WTC11 (cell line): ENCODE measurements at regions not wholly inside any gene's neighbourhood (a gene's known extent, or its start where the extent isn't known, plus 50 kb on each side); places are given as distances from the start of the nearest gene placed in this dataset.
A peak's percentile ranks its signal among the peaks of the same experiment; 100 is the strongest.

Source experiments
- ATAC-seq: fragments of 200-7000 bp; cut with Tn5 transposase; 2 replicates; pipeline ENCODE4 v1.10.0; 2021; ENCODE audit warnings: mild to moderate bottlenecking, moderate library complexity
- CTCF ChIA-PET: fragments of 300-600 bp; sonication (Branson Sonifier 250); formaldehyde crosslinking; loops from one replicate; lab custom pipeline; 2021; ENCODE audit warnings: antibody characterized with exemption; lab: Charles Lee
- POLR2A ChIA-PET: fragments of 350-600 bp; sonication (Branson Sonifier 250); formaldehyde crosslinking; loops from one replicate; lab custom pipeline; 2021; ENCODE audit warnings: antibody characterized with exemption; lab: Charles Lee
- DNase-seq: peaks from one replicate; pipeline ENCODE4 v3.0.0; 2021; ENCODE audit warnings: low spot score
- H3K27ac Mint-ChIP-seq: 2 replicates; pipeline ENCODE4 v1.8.0; 2021; ENCODE audit warnings: mixed read lengths
- H3K27me3 Mint-ChIP-seq: 2 replicates; pipeline ENCODE4 v1.8.0; 2021; ENCODE audit warnings: low read depth, mild to moderate bottlenecking, moderate library complexity, mixed read lengths
- H3K36me3 Mint-ChIP-seq: 2 replicates; pipeline ENCODE4 v1.8.0; 2021; ENCODE audit warnings: mixed read lengths
- H3K4me1 Mint-ChIP-seq: 2 replicates; pipeline ENCODE4 v1.8.0; 2022; ENCODE audit warnings: mixed read lengths
- H3K4me3 Mint-ChIP-seq: 2 replicates; pipeline ENCODE4 v1.8.0; 2021; ENCODE audit warnings: mild to moderate bottlenecking, moderate library complexity, mixed read lengths
- H3K9me3 Mint-ChIP-seq: 2 replicates; pipeline ENCODE4 v1.8.0; 2021; ENCODE audit warnings: mixed read lengths
- ATF1 ChIP-seq: sonication (generic); formaldehyde crosslinking; IDR thresholded peaks from 2 replicates; pipeline ENCODE4 v1.8.1; 2023; ENCODE audit warnings: mild to moderate bottlenecking, moderate library complexity, missing genetic modification reagents
- CBFB ChIP-seq: sonication (generic); formaldehyde crosslinking; IDR thresholded peaks from 2 replicates; pipeline ENCODE4 v1.8.1; 2022; ENCODE audit warnings: mild to moderate bottlenecking, low read depth, missing genetic modification reagents
- FOXP1 ChIP-seq: sonication (generic); formaldehyde crosslinking; IDR thresholded peaks from 2 replicates; pipeline ENCODE4 v1.8.0; 2022; ENCODE audit warnings: missing genetic modification reagents, mild to moderate bottlenecking, moderate library complexity, borderline replicate concordance
- HMGA2 ChIP-seq: fragments of 250-450 bp; sonication (Bioruptor Pico); IDR thresholded peaks from 2 replicates; pipeline ENCODE4 v1.4.0; 2021; ENCODE audit warnings: mild to moderate bottlenecking, moderate library complexity
- OVOL2 ChIP-seq: fragments of 250-450 bp; sonication (Bioruptor Pico); IDR thresholded peaks from 2 replicates; pipeline ENCODE4 v1.9.0; 2021; ENCODE audit warnings: mild to moderate bottlenecking, borderline replicate concordance
- SOX15 ChIP-seq: fragments of 250-450 bp; sonication (Bioruptor Pico); IDR thresholded peaks from 2 replicates; pipeline ENCODE4 v1.9.0; 2021; ENCODE audit warnings: mild to moderate bottlenecking
- ZNF317 ChIP-seq: sonication (generic); formaldehyde crosslinking; IDR thresholded peaks from 2 replicates; pipeline ENCODE4 v1.8.1; 2023; ENCODE audit warnings: low read depth, mild to moderate bottlenecking, moderate library complexity, missing genetic modification reagents, borderline replicate concordance
- ZNF425 ChIP-seq: fragments of 250-450 bp; sonication (Bioruptor Pico); conservative IDR thresholded peaks from 2 replicates; pipeline ENCODE4 v1.9.0; 2021; ENCODE audit warnings: mild to moderate bottlenecking
- ZSCAN18 ChIP-seq: fragments of 250-450 bp; sonication (Bioruptor Pico); IDR thresholded peaks from 2 replicates; pipeline ENCODE4 v2.1.2; 2022; ENCODE audit warnings: mild to moderate bottlenecking, moderate library complexity
- TF ChIP-seq, protein P1 (sequence below): sonication (generic); formaldehyde crosslinking; IDR thresholded peaks from 2 replicates; pipeline ENCODE4 v1.8.0; 2022; ENCODE audit warnings: mild to moderate bottlenecking, missing genetic modification reagents
- TF ChIP-seq, protein P2 (sequence below): sonication (generic); formaldehyde crosslinking; IDR thresholded peaks from 2 replicates; pipeline ENCODE4 v1.8.1; 2022; ENCODE audit warnings: missing genetic modification reagents, borderline replicate concordance
- TF ChIP-seq, protein P3 (sequence below): sonication (generic); formaldehyde crosslinking; IDR thresholded peaks from 2 replicates; pipeline ENCODE4 v1.8.0; 2022; ENCODE audit warnings: mild to moderate bottlenecking, missing genetic modification reagents
- TF ChIP-seq, protein P4 (sequence below): sonication (generic); formaldehyde crosslinking; IDR thresholded peaks from 2 replicates; pipeline ENCODE4 v1.8.0; 2022; ENCODE audit warnings: mild to moderate bottlenecking, missing genetic modification reagents
- TF ChIP-seq, protein P5 (sequence below): sonication (generic); formaldehyde crosslinking; IDR thresholded peaks from 2 replicates; pipeline ENCODE4 v1.8.1; 2023; ENCODE audit warnings: mild to moderate bottlenecking, missing genetic modification reagents, moderate library complexity

DNA sequence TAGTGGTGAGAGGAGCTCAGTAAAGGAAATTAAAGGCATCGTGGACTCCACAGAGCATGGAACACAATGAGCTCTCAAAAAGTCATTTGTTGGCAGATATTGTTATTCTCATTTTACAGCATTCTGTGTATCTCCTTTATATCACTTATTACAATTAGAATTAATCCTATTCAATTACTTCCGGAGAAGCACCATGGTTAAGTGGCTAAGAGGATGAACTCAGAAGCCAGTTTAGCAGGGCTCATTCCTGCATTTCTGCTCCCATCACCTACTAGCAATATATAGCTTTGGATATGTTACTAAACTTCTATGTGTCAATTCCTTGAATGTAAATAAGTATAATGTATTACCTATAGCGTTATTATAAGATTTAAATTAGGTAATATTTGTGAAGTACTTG, 683.3 kb downstream of the IRS1 start (continued):
- TF ChIP-seq, protein P1, sequence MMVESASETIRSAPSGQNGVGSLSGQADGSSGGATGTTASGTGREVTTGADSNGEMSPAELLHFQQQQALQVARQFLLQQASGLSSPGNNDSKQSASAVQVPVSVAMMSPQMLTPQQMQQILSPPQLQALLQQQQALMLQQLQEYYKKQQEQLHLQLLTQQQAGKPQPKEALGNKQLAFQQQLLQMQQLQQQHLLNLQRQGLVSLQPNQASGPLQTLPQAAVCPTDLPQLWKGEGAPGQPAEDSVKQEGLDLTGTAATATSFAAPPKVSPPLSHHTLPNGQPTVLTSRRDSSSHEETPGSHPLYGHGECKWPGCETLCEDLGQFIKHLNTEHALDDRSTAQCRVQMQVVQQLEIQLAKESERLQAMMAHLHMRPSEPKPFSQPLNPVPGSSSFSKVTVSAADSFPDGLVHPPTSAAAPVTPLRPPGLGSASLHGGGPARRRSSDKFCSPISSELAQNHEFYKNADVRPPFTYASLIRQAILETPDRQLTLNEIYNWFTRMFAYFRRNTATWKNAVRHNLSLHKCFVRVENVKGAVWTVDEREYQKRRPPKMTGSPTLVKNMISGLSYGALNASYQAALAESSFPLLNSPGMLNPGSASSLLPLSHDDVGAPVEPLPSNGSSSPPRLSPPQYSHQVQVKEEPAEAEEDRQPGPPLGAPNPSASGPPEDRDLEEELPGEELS (CRISPR knock-in tag), result no peak
- TF ChIP-seq ATF1 (CRISPR knock-in tag) (no peak), CBFB (CRISPR knock-in tag) (no peak), ZNF317 (no peak), SOX15 (CRISPR knock-in tag) (no peak), HMGA2 (CRISPR knock-in tag) (no peak)
- TF ChIP-seq, protein P2, sequence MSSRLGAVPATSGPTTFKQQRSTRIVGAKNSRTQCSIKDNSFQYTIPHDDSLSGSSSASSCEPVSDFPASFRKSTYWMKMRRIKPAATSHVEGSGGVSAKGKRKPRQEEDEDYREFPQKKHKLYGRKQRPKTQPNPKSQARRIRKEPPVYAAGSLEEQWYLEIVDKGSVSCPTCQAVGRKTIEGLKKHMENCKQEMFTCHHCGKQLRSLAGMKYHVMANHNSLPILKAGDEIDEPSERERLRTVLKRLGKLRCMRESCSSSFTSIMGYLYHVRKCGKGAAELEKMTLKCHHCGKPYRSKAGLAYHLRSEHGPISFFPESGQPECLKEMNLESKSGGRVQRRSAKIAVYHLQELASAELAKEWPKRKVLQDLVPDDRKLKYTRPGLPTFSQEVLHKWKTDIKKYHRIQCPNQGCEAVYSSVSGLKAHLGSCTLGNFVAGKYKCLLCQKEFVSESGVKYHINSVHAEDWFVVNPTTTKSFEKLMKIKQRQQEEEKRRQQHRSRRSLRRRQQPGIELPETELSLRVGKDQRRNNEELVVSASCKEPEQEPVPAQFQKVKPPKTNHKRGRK (CRISPR knock-in tag), result no peak
- TF ChIP-seq, protein P3, sequence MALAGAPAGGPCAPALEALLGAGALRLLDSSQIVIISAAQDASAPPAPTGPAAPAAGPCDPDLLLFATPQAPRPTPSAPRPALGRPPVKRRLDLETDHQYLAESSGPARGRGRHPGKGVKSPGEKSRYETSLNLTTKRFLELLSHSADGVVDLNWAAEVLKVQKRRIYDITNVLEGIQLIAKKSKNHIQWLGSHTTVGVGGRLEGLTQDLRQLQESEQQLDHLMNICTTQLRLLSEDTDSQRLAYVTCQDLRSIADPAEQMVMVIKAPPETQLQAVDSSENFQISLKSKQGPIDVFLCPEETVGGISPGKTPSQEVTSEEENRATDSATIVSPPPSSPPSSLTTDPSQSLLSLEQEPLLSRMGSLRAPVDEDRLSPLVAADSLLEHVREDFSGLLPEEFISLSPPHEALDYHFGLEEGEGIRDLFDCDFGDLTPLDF, result no peak
- TF ChIP-seq, all 79 proteins: peak for 0

DNA sequence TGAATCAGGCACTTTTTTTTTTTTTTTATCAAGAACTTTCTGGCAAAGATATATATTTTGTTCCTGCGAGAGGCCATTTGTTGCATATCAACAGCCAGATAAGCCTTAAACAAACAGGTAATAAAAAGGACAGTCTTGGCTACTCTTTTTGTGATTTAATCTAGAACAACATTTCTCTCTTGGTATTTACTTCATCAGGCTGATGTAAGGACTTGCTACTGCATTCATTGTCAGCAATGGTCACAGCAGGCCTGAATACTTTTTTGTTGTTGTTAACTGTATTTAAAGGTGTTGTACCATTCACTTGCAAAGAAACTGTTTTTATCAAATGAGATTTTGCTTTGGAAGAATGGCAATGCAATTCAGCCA, 683.8 kb downstream of the IRS1 start:
- no peak overlapping the region for H3K4me3 Mint-ChIP-seq
- POLR2A ChIA-PET, result no interaction called here

More for the DNA sequence above, 683.8 kb downstream of the IRS1 start:
- ATAC-seq (peak; percentile 85; the same call in 1 of the 2 replicates), DNase-seq (no peak)
- Mint-ChIP-seq H3K27me3 (no peaks in the 10 kb centered on the region; the same call in 1 of the 2 replicates), H3K4me1 (peaks cover 42% of the 10 kb centered on the region), H3K9me3 (no peaks in the 10 kb centered on the region), H3K27ac (peak overlapping the region; percentile 84; the same call in 1 of the 2 replicates), H3K36me3 (no peaks in the 10 kb centered on the region)
- CTCF ChIA-PET, result no interaction called here
- TF ChIP-seq FOXP1 (CRISPR knock-in tag), result no peak
- TF ChIP-seq, protein P4, sequence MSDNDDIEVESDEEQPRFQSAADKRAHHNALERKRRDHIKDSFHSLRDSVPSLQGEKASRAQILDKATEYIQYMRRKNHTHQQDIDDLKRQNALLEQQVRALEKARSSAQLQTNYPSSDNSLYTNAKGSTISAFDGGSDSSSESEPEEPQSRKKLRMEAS (CRISPR knock-in tag), result no peak
- no peak for TF ChIP-seq OVOL2 (CRISPR knock-in tag)
- no peak for TF ChIP-seq ZNF425
- TF ChIP-seq, protein P5, sequence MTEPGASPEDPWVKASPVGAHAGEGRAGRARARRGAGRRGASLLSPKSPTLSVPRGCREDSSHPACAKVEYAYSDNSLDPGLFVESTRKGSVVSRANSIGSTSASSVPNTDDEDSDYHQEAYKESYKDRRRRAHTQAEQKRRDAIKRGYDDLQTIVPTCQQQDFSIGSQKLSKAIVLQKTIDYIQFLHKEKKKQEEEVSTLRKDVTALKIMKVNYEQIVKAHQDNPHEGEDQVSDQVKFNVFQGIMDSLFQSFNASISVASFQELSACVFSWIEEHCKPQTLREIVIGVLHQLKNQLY, result no peak
- no peak for TF ChIP-seq ZSCAN18 (CRISPR knock-in tag)
